ENCODE measurements at regions not wholly inside any gene's neighbourhood (a gene's known extent, or its start where the extent isn't known, plus 50 kb on each side); places are given as distances from the start of the nearest gene placed in this dataset.

GRCh38 chr5:96499753-96500345 is 66.8 kb upstream of the PCSK1 start:
- Histone ChIP-seq H2BK20ac (ENCODE audit: low read depth, low read length, poor library complexity, severe bottlenecking) (no peak overlapping the region), H3K79me2 (ENCODE audit: insufficient read depth, low read length) (no peaks in the 10 kb centered on the region), H2BK120ac (ENCODE audit: low read depth, low read length, poor library complexity, severe bottlenecking) (no peak overlapping the region), H3K9me3 (ENCODE audit: control insufficient read depth, low read depth, low read length) (no peaks in the 10 kb centered on the region), H2AK5ac (ENCODE audit: insufficient read length, low read length) (no peak overlapping the region), H3K9ac (ENCODE audit: extremely low read depth, insufficient read length, low read length) (no peak overlapping the region), H3K4me2 (ENCODE audit: insufficient read depth, insufficient read length, low read length) (no peak overlapping the region), H4K91ac (ENCODE audit: insufficient read length, low read depth, low read length) (no peak overlapping the region), H3K79me1 (ENCODE audit: insufficient read depth, low read depth, low read length, poor library complexity, severe bottlenecking) (no peaks in the 10 kb centered on the region), H3K14ac (ENCODE audit: insufficient read depth, low read length) (no peak overlapping the region), H4K20me1 (ENCODE audit: control insufficient read depth, insufficient read depth, insufficient read length) (no peaks in the 10 kb centered on the region), H4K5ac (ENCODE audit: insufficient read length, low read depth, low read length) (no peak overlapping the region), H2BK15ac (ENCODE audit: low read depth, low read length) (no peak overlapping the region), H3T11ph (ENCODE audit: low read length) (no peak overlapping the region), H3K18ac (ENCODE audit: insufficient read length, low read depth, low read length) (no peak overlapping the region), H3K27ac (ENCODE audit: insufficient read length, low read depth, low read length) (no peak overlapping the region), H3K56ac (ENCODE audit: insufficient read length, low read depth, low read length) (no peak overlapping the region), H4K8ac (replicated peaks; ENCODE audit: insufficient read length, low read depth, low read length) (no peak overlapping the region), H2BK12ac (ENCODE audit: insufficient read length, low read depth, low read length) (no peak overlapping the region), H2BK5ac (ENCODE audit: insufficient read length, low read length) (no peak overlapping the region), H3K4me1 (ENCODE audit: insufficient read depth, low read length) (no peaks in the 10 kb centered on the region), H2AFZ (ENCODE audit: low read length) (no peak overlapping the region), H3K23ac (ENCODE audit: insufficient read length, low read depth, low read length) (no peak overlapping the region), H3K4ac (ENCODE audit: low read depth, low read length) (no peak overlapping the region), H3K23me2 (ENCODE audit: insufficient read length, low read depth, low read length, poor library complexity, severe bottlenecking) (no peaks in the 10 kb centered on the region), H3K27me3 (ENCODE audit: insufficient read depth, low read length) (no peaks in the 10 kb centered on the region)
- Mint-ChIP-seq H3K4me3 (no peak overlapping the region), H3K9me3 (peaks cover 0 to 3% of the 10 kb centered on the region in 2 experiments; a peak in 2 of 5 replicates), H3K27me3 (ENCODE audit: low read depth) (no peaks in the 10 kb centered on the region; the same call in 1 of the 2 replicates), H3K4me1 (peaks cover 8 to 13% of the 10 kb centered on the region in 2 experiments), H3K27ac (no peak overlapping the region), H3K36me3 (ENCODE audit: insufficient read depth in 1 of 3, low read depth in 3 of 3) (no peaks in the 10 kb centered on the region)
- no CpG with 5 or more reads among the region's 8 CpGs for WGBS (ENCODE audit: extremely low coverage, insufficient read length, low lambda C conversion rate)
- TF ChIP-seq CTCF (conservative IDR thresholded peaks at IDR 0.05) = no peak
- DNase-seq = no peak

Data from H9 (cell line).